Activated T-cell treated with anti-CD3 and anti-CD28 coated beads, Interleukin-2, amount 50 U/mL, for 4 hours (primary cell): ENCODE measurements at regions not wholly inside any gene's neighbourhood (a gene's known extent, or its start where the extent isn't known, plus 50 kb on each side); places are given as distances from the start of the nearest gene placed in this dataset.

Experiments
- ATAC-seq, 2 donors: fragments of 200-7000 bp; cut with Tn5 transposase; one replicate each; pipeline ENCODE4 v1.10.0; 2021
- DNase-seq: peaks from one replicate; pipeline ENCODE4 v3.0.0-alpha.2; 2020
- H3K27me3 Mint-ChIP-seq: one replicate; pipeline ENCODE4 v1.8.0; 2021; ENCODE audit warnings: low read depth, mixed read lengths
- H3K36me3 Mint-ChIP-seq: one replicate; pipeline ENCODE4 v1.8.0; 2022; ENCODE audit warnings: mixed read lengths; ENCODE audit not compliant: insufficient read depth
- H3K4me1 Mint-ChIP-seq: one replicate; pipeline ENCODE4 v1.8.0; 2021; ENCODE audit warnings: low read depth, mixed read lengths
- H3K4me3 Mint-ChIP-seq: one replicate; pipeline ENCODE4 v1.8.0; 2021; ENCODE audit warnings: mild to moderate bottlenecking, moderate library complexity, mixed read lengths
- H3K9me3 Mint-ChIP-seq: one replicate; pipeline ENCODE4 v1.8.0; 2021; ENCODE audit warnings: mixed read lengths

DNA sequence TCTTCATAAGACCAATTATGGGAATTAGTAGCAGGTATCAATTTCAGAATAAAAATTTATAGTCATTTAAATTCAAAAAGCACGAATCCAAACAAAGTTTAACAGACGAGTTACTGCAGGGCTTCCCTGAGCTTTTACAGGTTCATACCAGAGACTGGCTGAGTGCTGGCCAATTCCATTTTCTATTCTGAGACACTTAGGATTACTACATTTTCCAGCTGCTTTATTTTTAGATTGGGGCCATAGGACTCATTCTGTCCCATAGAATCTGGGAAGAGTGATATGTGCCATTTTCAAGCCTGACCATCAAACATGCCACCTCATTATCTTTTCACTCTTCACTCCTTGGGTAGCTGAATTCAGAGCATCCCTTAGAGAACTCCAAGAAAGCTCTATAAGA, 410.7 kb downstream of the DNAH5 start:
- H3K9me3 Mint-ChIP-seq = peaks cover 7% of the 10 kb centered on the region
- ATAC-seq (no peak), DNase-seq (no peak)
- H3K4me1 Mint-ChIP-seq = no peaks in the 10 kb centered on the region
- no peak overlapping the region for H3K4me3 Mint-ChIP-seq
- H3K36me3 Mint-ChIP-seq = no peaks in the 10 kb centered on the region
- no peaks in the 10 kb centered on the region for H3K27me3 Mint-ChIP-seq

DNA sequence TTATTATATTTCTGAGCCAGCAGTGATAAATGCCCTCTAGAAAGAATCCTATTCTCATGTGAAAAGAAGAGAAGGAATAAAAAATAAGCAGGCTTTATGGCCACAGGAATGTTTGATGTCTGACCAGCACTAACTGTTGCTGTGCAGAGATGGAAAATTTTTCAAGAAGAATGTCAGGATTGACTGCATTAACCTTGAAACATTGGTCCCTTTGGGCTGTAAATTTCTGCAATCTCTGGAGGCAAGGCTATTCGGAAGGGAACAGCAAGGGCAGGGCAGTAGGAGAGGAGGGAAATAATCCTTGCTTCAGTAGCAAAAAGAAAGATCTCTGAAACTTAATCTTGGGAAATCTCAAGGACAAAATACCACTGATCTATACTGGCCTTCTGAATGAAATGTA, 415.2 kb downstream of the DNAH5 start:
- no peaks in the 10 kb centered on the region for H3K36me3 Mint-ChIP-seq

DNA sequence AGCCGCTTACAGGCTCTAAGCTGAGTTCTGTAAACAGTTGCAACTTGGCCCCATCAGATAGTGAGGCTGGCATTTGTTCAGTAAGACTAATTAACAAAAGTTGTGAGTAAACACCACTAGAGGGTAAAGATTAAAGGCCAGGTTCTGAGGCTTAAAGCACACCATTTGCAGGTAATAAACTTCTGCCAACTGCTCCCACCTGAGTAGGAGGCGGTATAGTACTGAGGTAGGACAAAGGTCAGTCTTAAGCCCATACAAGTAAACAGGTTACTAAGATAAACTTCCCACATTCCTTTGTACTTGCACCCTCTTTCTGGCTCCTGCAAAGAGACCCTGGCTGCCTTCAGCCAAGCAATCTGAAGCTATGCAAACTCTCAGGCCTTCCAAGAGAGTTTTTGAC, 419.6 kb downstream of the DNAH5 start:
- no peaks in the 10 kb centered on the region for H3K4me1 Mint-ChIP-seq
- no peak overlapping the region for H3K4me3 Mint-ChIP-seq
- no peak for ATAC-seq
- no peak for DNase-seq
- H3K36me3 Mint-ChIP-seq = no peaks in the 10 kb centered on the region
- peaks cover 7% of the 10 kb centered on the region for H3K9me3 Mint-ChIP-seq
- no peaks in the 10 kb centered on the region for H3K27me3 Mint-ChIP-seq

More for the DNA sequence above, 415.2 kb downstream of the DNAH5 start:
- ATAC-seq = no peak
- H3K27me3 Mint-ChIP-seq = no peaks in the 10 kb centered on the region
- H3K4me1 Mint-ChIP-seq = no peaks in the 10 kb centered on the region
- H3K9me3 Mint-ChIP-seq = peaks cover 4% of the 10 kb centered on the region
- H3K4me3 Mint-ChIP-seq = no peak overlapping the region
- no peak for DNase-seq

- ATAC-seq (no peak), DNase-seq (no peak)
- Mint-ChIP-seq H3K4me1 (no peaks in the 10 kb centered on the region), H3K27me3 (no peaks in the 10 kb centered on the region), H3K4me3 (no peak overlapping the region), H3K9me3 (peaks cover 3% of the 10 kb centered on the region), H3K36me3 (no peaks in the 10 kb centered on the region)
Observed at GRCh38 chr5:13519131-13519530, 425.4 kb downstream of the DNAH5 start.

DNA sequence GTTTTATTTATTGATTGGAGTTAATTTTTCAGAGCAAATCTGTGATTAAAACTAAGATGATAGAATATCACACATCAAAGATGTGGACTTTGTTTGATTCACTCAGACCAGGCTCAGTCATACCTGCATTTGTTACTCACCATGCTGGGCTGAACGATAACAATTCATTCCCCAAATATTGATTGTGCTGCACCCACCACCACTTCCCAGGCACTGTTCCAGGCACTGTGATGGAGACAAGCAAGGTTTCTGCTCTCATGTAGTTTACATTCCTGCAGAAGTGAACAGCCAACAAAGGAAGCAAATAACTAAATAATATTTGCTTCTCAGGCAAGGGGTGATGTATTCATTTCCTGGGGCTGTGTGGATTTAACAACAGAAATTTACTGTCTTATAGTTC, 428.3 kb downstream of the DNAH5 start:
- DNase-seq (no peak), ATAC-seq (no peak)
- no peaks in the 10 kb centered on the region for H3K4me1 Mint-ChIP-seq
- H3K27me3 Mint-ChIP-seq = no peaks in the 10 kb centered on the region
- no peak overlapping the region for H3K4me3 Mint-ChIP-seq
- H3K9me3 Mint-ChIP-seq = no peaks in the 10 kb centered on the region
- H3K36me3 Mint-ChIP-seq = no peaks in the 10 kb centered on the region

DNA sequence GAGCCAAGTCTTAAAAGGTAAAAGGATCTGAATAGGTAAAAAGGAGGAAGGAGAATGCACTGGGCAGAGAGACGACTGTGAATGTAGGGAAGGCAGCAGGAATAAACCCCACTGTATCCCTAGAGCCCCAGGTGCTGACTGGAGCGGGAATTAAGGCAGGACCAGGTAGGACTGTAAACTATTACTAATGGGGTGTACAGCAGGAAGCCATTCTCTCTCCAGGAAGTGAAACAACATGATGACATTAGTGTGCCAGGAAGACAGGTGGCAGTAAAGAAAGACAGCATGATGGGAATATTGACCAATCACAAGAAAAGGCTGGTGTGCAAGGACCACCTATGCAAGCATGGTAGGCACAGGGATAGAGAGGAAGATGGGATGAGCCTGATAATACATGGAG, 433.0 kb downstream of the DNAH5 start:
- Mint-ChIP-seq H3K36me3 (no peaks in the 10 kb centered on the region), H3K4me1 (no peaks in the 10 kb centered on the region), H3K27me3 (no peaks in the 10 kb centered on the region), H3K4me3 (no peak overlapping the region), H3K9me3 (peaks cover 3% of the 10 kb centered on the region)
- no peak for DNase-seq
- no peak for ATAC-seq

DNA sequence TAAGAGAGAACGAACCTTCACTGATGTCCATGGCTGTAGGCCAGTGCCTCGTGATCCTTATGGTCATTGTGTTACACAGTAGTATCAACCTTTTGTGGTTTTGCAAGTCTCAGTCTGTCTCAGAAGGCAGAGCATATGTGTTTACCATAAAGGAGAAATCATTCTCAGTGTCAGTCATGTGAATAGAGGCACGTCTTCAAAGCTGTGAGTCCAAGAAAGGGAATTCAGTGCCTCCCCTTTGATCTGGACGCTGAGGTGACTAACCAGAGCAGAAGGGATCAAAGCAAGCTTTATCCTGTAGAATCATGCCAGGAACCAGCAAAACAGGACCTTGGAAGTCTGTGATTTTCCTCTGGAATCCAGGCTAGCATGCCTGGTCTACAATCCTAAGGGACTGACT, 433.9 kb downstream of the DNAH5 start:
- DNase-seq (no peak), ATAC-seq (no peak)
- Mint-ChIP-seq H3K27me3 (no peaks in the 10 kb centered on the region), H3K9me3 (peaks cover 3% of the 10 kb centered on the region), H3K36me3 (no peaks in the 10 kb centered on the region), H3K4me3 (no peak overlapping the region), H3K4me1 (no peaks in the 10 kb centered on the region)

GRCh38 chr5:13508559-13508958, 435.9 kb downstream of the DNAH5 start:
- no peak for DNase-seq
- Mint-ChIP-seq H3K4me3 (no peak overlapping the region), H3K9me3 (peaks cover 3% of the 10 kb centered on the region), H3K36me3 (no peaks in the 10 kb centered on the region), H3K4me1 (no peaks in the 10 kb centered on the region), H3K27me3 (no peaks in the 10 kb centered on the region)
- ATAC-seq = no peak

GRCh38 chr5:13505326-13505725, 439.2 kb downstream of the DNAH5 start:
- Mint-ChIP-seq H3K4me3 (no peak overlapping the region), H3K27me3 (no peaks in the 10 kb centered on the region)
- no peak for DNase-seq

GRCh38 chr5:13503017-13503416, 441.5 kb downstream of the DNAH5 start:
- no peak for ATAC-seq
- DNase-seq = no peak
- no peaks in the 10 kb centered on the region for H3K27me3 Mint-ChIP-seq
- no peak overlapping the region for H3K4me3 Mint-ChIP-seq
- no peaks in the 10 kb centered on the region for H3K36me3 Mint-ChIP-seq
- H3K9me3 Mint-ChIP-seq = no peaks in the 10 kb centered on the region
- no peaks in the 10 kb centered on the region for H3K4me1 Mint-ChIP-seq

More at GRCh38 chr5:13505326-13505725, 439.2 kb downstream of the DNAH5 start:
- ATAC-seq = no peak
- Mint-ChIP-seq H3K9me3 (peaks cover 3% of the 10 kb centered on the region), H3K36me3 (no peaks in the 10 kb centered on the region), H3K4me1 (no peaks in the 10 kb centered on the region)

- no peaks in the 10 kb centered on the region for H3K27me3 Mint-ChIP-seq
- no peak for ATAC-seq
Observed at GRCh38 chr5:13501176-13501575, 443.3 kb downstream of the DNAH5 start.

DNA sequence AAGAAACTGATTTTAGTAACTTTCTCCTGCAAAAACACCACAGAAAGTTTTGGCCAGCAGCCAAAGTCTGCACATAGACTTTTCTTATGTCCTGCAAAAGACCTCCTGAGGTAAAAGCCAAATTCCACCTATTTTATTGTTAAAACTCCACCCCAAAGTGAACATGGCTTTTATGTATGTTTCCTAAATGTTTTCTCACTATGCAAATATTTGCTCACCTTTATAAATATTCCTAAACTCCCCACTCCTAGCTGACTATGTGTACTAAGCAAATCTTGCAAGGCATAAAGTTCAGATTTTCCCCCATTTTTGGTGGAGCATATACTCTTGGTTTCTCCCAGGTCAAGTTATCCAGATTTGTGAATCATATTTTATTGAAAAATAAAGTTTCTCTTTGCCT, 446.2 kb downstream of the DNAH5 start:
- Mint-ChIP-seq H3K9me3 (peaks cover 3% of the 10 kb centered on the region), H3K4me3 (no peak overlapping the region), H3K27me3 (no peaks in the 10 kb centered on the region), H3K36me3 (no peaks in the 10 kb centered on the region), H3K4me1 (no peaks in the 10 kb centered on the region)
- DNase-seq (no peak), ATAC-seq (no peak)

More at GRCh38 chr5:13501176-13501575, 443.3 kb downstream of the DNAH5 start:
- Mint-ChIP-seq H3K36me3 (no peaks in the 10 kb centered on the region), H3K9me3 (no peaks in the 10 kb centered on the region), H3K4me3 (no peak overlapping the region), H3K4me1 (no peaks in the 10 kb centered on the region)
- DNase-seq = no peak

- ATAC-seq (no peak), DNase-seq (no peak)
- Mint-ChIP-seq H3K36me3 (no peaks in the 10 kb centered on the region), H3K4me1 (peaks cover 4% of the 10 kb centered on the region), H3K4me3 (peak overlapping the region; percentile 1), H3K9me3 (peaks cover 4% of the 10 kb centered on the region), H3K27me3 (no peaks in the 10 kb centered on the region)
Observed at GRCh38 chr5:13488254-13488931, 456.1 kb downstream of the DNAH5 start.

DNA sequence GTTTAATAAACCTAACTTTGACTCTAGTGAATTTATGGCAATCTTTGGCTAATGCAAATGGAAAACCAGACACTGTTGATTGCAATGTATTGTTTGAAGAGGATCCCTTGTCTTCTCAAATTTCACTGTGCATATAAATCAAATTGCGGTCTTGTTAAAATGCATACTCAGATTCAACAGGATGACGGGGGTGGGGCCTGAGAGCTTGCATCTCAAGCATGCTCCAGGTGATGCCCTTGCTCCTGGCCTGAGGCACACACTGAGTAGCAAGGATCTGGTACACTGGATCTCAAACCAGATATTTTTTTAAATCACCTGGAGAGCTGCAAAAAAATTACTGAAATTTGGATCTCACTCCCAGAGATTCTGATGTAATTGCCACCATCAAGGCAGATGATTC, 463.7 kb downstream of the DNAH5 start:
- no peaks in the 10 kb centered on the region for H3K27me3 Mint-ChIP-seq
- ATAC-seq (no peak), DNase-seq (no peak)
- H3K36me3 Mint-ChIP-seq = no peaks in the 10 kb centered on the region
- H3K9me3 Mint-ChIP-seq = no peaks in the 10 kb centered on the region
- no peaks in the 10 kb centered on the region for H3K4me1 Mint-ChIP-seq
- no peak overlapping the region for H3K4me3 Mint-ChIP-seq

DNA sequence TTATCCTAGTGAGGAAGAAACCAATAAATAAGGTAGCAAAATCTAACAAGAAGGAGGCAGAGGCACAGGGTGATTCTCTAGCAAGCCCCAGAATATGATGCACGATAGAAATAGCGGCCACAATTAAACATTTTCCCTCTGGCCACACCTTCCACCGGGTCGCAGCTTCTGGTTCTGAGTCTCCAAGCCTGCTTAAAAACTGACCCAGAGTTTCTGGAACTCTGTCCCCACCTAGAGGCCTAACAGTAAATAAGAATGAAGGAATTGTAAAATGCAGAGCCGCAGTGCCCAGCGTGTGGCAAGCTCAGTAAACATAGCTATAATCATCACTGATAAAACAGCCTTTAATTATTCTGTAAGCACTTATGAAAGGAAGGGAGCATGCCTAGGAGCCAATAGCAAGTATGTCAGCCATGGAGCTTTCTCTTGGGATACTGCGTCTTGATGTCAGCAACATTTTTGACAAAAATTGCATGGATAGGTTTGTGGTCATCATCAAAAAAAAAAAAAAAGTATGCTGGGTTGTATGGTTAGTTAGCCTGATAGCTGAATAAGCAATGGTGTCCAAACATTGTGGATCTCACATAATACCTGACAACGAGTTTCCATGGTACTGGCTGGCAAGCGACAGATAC, 465.5 kb downstream of the DNAH5 start:
- Mint-ChIP-seq H3K36me3 (no peaks in the 10 kb centered on the region), H3K9me3 (no peaks in the 10 kb centered on the region), H3K27me3 (no peaks in the 10 kb centered on the region), H3K4me3 (no peak overlapping the region), H3K4me1 (no peaks in the 10 kb centered on the region)
- DNase-seq (no peak), ATAC-seq (no peak)
